ENCODE measurements at regions not wholly inside any gene's neighbourhood (a gene's known extent, or its start where the extent isn't known, plus 50 kb on each side); places are given as distances from the start of the nearest gene placed in this dataset.

DNA sequence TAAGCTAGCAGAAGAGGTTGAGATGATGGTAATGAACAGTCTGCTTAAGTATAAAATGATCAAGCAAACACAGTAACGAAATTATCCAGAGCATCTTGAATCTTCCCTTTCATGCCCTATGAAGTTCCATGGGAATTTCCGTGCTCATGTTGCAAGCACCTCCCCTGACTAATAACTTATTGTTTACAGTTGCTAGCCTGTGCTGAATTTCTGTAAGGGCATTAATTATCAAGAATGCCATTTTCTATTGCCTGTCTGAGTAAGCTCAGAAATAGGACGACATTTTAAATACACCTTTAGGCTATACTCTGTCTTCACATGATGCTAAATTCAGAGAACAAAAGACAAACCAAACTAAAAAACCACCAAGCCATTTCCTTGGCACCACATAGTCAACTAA is 257.5 kb upstream of the LRTM1 start:
- no peaks in the 10 kb centered on the region for H3K36me3 ChIP-seq (replicated peaks in 1 of 2)
- H3K27ac ChIP-seq: no peak overlapping the region
- DNase-seq: no peak
- WGBS, 4 donors: 63 to 68% (median 66%) methylated on average over 3 of the region's 3 CpGs
- H3K4me1 ChIP-seq (replicated peaks in 1 of 2): no peaks in the 10 kb centered on the region
- H3K9me3 ChIP-seq (replicated peaks in 1 of 3): no peaks in the 10 kb centered on the region
- TF ChIP-seq, protein P1, sequence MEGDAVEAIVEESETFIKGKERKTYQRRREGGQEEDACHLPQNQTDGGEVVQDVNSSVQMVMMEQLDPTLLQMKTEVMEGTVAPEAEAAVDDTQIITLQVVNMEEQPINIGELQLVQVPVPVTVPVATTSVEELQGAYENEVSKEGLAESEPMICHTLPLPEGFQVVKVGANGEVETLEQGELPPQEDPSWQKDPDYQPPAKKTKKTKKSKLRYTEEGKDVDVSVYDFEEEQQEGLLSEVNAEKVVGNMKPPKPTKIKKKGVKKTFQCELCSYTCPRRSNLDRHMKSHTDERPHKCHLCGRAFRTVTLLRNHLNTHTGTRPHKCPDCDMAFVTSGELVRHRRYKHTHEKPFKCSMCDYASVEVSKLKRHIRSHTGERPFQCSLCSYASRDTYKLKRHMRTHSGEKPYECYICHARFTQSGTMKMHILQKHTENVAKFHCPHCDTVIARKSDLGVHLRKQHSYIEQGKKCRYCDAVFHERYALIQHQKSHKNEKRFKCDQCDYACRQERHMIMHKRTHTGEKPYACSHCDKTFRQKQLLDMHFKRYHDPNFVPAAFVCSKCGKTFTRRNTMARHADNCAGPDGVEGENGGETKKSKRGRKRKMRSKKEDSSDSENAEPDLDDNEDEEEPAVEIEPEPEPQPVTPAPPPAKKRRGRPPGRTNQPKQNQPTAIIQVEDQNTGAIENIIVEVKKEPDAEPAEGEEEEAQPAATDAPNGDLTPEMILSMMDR (IDR thresholded peaks at IDR 0.05): no peak
- no peak for TF ChIP-seq POLR2A (IDR thresholded peaks at IDR 0.05)
- H3K4me3 ChIP-seq: no peak overlapping the region
- H3K27me3 ChIP-seq: no peaks in the 10 kb centered on the region
- intact Hi-C loops (cut with DNase I): no loop called here

DNA sequence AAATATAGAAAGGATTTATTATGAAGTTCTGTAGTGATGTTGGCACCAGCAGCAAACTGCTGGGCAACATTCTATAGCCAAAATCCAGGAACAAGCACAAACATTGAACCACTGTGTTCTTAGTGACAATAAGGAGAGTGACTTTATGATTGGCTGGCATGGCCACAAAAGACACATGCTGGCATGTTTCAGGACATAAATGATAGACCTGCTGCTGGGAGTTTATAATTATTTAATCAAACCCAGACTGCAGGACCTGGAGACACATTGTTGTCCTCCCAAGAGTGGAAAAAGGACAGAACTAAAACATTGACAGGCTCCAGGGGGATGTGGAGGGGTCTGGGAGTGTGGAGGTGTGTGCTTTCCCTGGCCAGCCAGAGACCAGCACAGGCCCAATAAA is 255.3 kb upstream of the LRTM1 start:
- Histone ChIP-seq H3K9me3 (replicated peaks in 1 of 3) (no peaks in the 10 kb centered on the region), H3K4me1 (replicated peaks in 1 of 2) (no peaks in the 10 kb centered on the region), H3K36me3 (replicated peaks in 1 of 2) (no peaks in the 10 kb centered on the region), H3K27me3 (no peaks in the 10 kb centered on the region), H3K4me3 (no peak overlapping the region), H3K27ac (no peak overlapping the region)
- DNase-seq: no peak
- intact Hi-C loops (cut with DNase I): loop anchor here in 1 of 2 donors (5.0 kb wide), 2 partner anchors 311 to 326 kb away; no protein-coding TSS in a partner anchor
- TF ChIP-seq POLR2A (IDR thresholded peaks at IDR 0.05): no peak
- TF ChIP-seq, protein P1 (IDR thresholded peaks at IDR 0.05): no peak

DNA sequence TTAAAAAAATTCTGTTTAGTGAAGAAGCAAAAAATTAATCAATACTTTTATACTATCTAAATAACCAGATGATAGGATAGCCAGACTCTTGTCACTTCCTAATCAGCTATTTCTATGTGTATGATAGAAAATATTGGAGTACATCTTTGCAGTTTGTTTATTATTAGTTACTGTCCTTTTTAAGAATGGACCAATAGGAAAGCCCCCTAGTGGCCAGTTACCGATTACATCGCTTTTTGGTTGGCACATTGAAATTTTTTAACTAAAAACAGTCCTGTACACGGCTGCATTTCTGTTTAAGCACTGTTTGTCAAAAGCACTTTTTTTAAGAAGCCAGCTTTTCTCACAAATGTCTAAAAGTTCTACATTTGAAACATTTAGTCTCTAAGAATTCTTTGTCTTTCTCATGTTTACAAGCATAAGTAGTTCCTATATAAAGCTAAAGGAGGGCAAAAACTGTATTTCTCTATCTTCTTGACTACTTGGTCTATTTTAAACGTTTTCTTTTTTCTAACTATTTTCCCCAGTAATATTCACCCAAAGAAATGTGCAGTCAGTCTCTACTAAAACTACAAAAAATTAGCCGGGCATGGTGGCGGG is 253.2 kb upstream of the LRTM1 start:
- WGBS, 4 donors: 31 to 35% (median 34%) methylated on average over 6 of the region's 6 CpGs
- peak; percentile 20 to 68 (median 44) for DNase-seq
- no peak overlapping the region for H3K4me3 ChIP-seq
- no peak for TF ChIP-seq POLR2A (IDR thresholded peaks at IDR 0.05)
- TF ChIP-seq, protein P1 (IDR thresholded peaks at IDR 0.05): peak; percentile 56 to 83 (median 66)
- no peaks in the 10 kb centered on the region for H3K9me3 ChIP-seq (replicated peaks in 1 of 3)
- intact Hi-C loops (cut with DNase I): loop anchor here in 1 of 2 donors (5.0 kb wide), 2 partner anchors 309 to 324 kb away; no protein-coding TSS in a partner anchor
- H3K36me3 ChIP-seq (replicated peaks in 1 of 2): no peaks in the 10 kb centered on the region
- peaks cover 4% of the 10 kb centered on the region for H3K27me3 ChIP-seq
- H3K27ac ChIP-seq: no peak overlapping the region
- H3K4me1 ChIP-seq (replicated peaks in 1 of 2): no peaks in the 10 kb centered on the region

- peaks cover 4% of the 10 kb centered on the region for H3K27me3 ChIP-seq
- TF ChIP-seq, protein P1 (IDR thresholded peaks at IDR 0.05): no peak
- no peak for TF ChIP-seq POLR2A (IDR thresholded peaks at IDR 0.05)
- DNase-seq: no peak
- no peaks in the 10 kb centered on the region for H3K4me1 ChIP-seq (replicated peaks in 1 of 2)
- no peak overlapping the region for H3K27ac ChIP-seq
- no peak overlapping the region for H3K4me3 ChIP-seq
- WGBS, 4 donors: 67 to 90% (median 81%) methylated on average over 3 of the region's 3 CpGs
- H3K36me3 ChIP-seq (replicated peaks in 1 of 2): no peaks in the 10 kb centered on the region
- H3K9me3 ChIP-seq (replicated peaks in 1 of 3): no peaks in the 10 kb centered on the region
- intact Hi-C loops (cut with DNase I): loop anchor here in 1 of 2 donors (5.0 kb wide), 2 partner anchors 308 to 323 kb away; no protein-coding TSS in a partner anchor
Measured at GRCh38 chr3:55180161-55180560, 252.3 kb upstream of the LRTM1 start.
